ENCODE measurements at regions not wholly inside any gene's neighbourhood (a gene's known extent, or its start where the extent isn't known, plus 50 kb on each side); places are given as distances from the start of the nearest gene placed in this dataset.

DNA sequence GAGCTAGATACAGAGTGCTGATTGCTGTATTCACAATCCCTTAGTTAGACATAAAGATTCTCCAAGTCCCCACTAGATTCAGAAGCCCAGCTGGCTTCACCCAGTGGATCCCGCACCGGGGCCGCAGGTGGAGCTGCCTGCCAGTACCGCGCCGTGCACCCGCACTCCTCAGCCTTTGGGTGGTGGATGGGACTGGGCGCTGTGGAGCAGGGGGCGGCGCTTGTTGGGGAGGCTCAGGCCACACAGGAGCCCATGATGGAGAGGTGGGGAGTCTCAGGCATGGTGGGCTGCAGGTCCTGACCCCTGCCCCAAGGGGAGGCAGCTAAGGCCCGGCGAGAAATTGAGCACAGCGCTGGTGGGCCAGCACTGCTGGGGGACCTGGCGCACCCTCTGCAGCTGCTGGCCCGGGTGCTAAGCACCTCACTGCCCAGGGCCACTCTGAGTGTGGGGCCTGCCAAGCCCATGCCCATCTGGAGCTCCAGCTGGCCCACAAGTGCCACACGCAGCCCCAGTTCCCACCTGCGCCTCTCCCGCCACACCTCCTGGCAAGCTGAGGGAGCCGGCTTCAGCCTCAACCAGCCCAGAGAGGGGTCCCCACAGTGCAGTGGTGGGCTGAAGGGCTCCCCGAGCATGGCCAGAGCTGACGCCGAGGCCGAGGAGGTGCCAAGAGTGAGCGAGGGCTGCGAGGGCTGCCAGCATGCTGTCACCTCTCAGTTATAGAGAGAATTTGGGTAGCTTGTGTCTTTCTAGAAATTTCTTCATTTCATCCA, 417.6 kb downstream of the METTL15 start:
- no peak for DNase-seq (ENCODE audit: unreplicated experiment)
- ChIA-PET POLR2A (interaction anchor here (1.0 kb wide), 1 partner anchor 9 kb away, joined by 4 read pairs; no protein-coding TSS in a partner anchor), CTCF (interaction anchor here (0.5 to 11.9 kb wide), 8 partner anchors 9 to 829 kb away, joined by 3 to 139 read pairs (median 4); partner anchors contain the start of gene BDNF)
- no peak overlapping the region for H3K4me3 Mint-ChIP-seq (ENCODE audit: unreplicated experiment)
- H3K36me3 Mint-ChIP-seq (ENCODE audit: insufficient read depth, unreplicated experiment) = no peaks in the 10 kb centered on the region
- H3K9me3 Mint-ChIP-seq (ENCODE audit: unreplicated experiment) = peaks cover 25% of the 10 kb centered on the region
- no peak overlapping the region for H3K27ac Mint-ChIP-seq (ENCODE audit: low read depth, unreplicated experiment)
- no TSS peak for BruUV-seq (replicated peaks)
- intact Hi-C loops (cut with micrococcal nuclease) = loop anchor here (5.0 to 10.0 kb wide), 5 partner anchors 169 to 809 kb away; partner anchors contain the start of genes KIF18A and METTL15
- H3K4me1 Mint-ChIP-seq (ENCODE audit: insufficient read depth, unreplicated experiment) = peaks cover 16% of the 10 kb centered on the region
- no peaks in the 10 kb centered on the region for H3K27me3 Mint-ChIP-seq (ENCODE audit: insufficient read depth, unreplicated experiment)
- TF ChIP-seq, protein P1, sequence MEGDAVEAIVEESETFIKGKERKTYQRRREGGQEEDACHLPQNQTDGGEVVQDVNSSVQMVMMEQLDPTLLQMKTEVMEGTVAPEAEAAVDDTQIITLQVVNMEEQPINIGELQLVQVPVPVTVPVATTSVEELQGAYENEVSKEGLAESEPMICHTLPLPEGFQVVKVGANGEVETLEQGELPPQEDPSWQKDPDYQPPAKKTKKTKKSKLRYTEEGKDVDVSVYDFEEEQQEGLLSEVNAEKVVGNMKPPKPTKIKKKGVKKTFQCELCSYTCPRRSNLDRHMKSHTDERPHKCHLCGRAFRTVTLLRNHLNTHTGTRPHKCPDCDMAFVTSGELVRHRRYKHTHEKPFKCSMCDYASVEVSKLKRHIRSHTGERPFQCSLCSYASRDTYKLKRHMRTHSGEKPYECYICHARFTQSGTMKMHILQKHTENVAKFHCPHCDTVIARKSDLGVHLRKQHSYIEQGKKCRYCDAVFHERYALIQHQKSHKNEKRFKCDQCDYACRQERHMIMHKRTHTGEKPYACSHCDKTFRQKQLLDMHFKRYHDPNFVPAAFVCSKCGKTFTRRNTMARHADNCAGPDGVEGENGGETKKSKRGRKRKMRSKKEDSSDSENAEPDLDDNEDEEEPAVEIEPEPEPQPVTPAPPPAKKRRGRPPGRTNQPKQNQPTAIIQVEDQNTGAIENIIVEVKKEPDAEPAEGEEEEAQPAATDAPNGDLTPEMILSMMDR (IDR thresholded peaks at IDR 0.05; ENCODE audit: unreplicated experiment) = no peak

GRCh38 chr11:28524098-28524497, 415.9 kb downstream of the METTL15 start:
- Mint-ChIP-seq H3K4me1 (ENCODE audit: insufficient read depth, unreplicated experiment) (peaks cover 18% of the 10 kb centered on the region), H3K27ac (ENCODE audit: low read depth, unreplicated experiment) (no peak overlapping the region), H3K27me3 (ENCODE audit: insufficient read depth, unreplicated experiment) (no peaks in the 10 kb centered on the region), H3K36me3 (ENCODE audit: insufficient read depth, unreplicated experiment) (no peaks in the 10 kb centered on the region), H3K4me3 (ENCODE audit: unreplicated experiment) (no peak overlapping the region), H3K9me3 (ENCODE audit: unreplicated experiment) (peaks cover 25% of the 10 kb centered on the region)
- intact Hi-C loops (cut with micrococcal nuclease) = loop anchor here (10.0 kb wide), 3 partner anchors 171 to 811 kb away; no protein-coding TSS in a partner anchor
- ChIA-PET CTCF (interaction anchor here (0.6 to 11.9 kb wide), 4 partner anchors 639 to 1198 kb away, joined by 4 to 139 read pairs (median 4); partner anchors contain the start of gene BDNF), POLR2A (no interaction called here)
- DNase-seq (ENCODE audit: unreplicated experiment) = no peak
- no TSS peak for BruUV-seq (replicated peaks)
- TF ChIP-seq, protein P1 (IDR thresholded peaks at IDR 0.05; ENCODE audit: unreplicated experiment) = no peak

GRCh38 chr11:28521075-28521474, 412.9 kb downstream of the METTL15 start:
- Mint-ChIP-seq H3K4me1 (ENCODE audit: insufficient read depth, unreplicated experiment) (peaks cover 18% of the 10 kb centered on the region), H3K27me3 (ENCODE audit: insufficient read depth, unreplicated experiment) (no peaks in the 10 kb centered on the region), H3K27ac (ENCODE audit: low read depth, unreplicated experiment) (peak overlapping the region; percentile 95), H3K9me3 (ENCODE audit: unreplicated experiment) (peaks cover 18% of the 10 kb centered on the region), H3K4me3 (ENCODE audit: unreplicated experiment) (no peak overlapping the region), H3K36me3 (ENCODE audit: insufficient read depth, unreplicated experiment) (no peaks in the 10 kb centered on the region)
- intact Hi-C loops (cut with micrococcal nuclease) = loop anchor here (10.0 kb wide), 3 partner anchors 174 to 814 kb away; no protein-coding TSS in a partner anchor
- BruUV-seq (replicated peaks) = no TSS peak
- CTCF ChIA-PET = no interaction called here
- POLR2A ChIA-PET = interaction anchor here (0.6 to 0.7 kb wide), 3 partner anchors 11 to 823 kb away, joined by 3 to 4 read pairs (median 3); no protein-coding TSS in a partner anchor
- DNase-seq (ENCODE audit: unreplicated experiment) = peak; percentile 56
- TF ChIP-seq, protein P1 (IDR thresholded peaks at IDR 0.05; ENCODE audit: unreplicated experiment) = no peak

GRCh38 chr11:28520291-28520690, 412.1 kb downstream of the METTL15 start:
- Mint-ChIP-seq H3K27ac (ENCODE audit: low read depth, unreplicated experiment) (peak overlapping the region; percentile 95), H3K4me1 (ENCODE audit: insufficient read depth, unreplicated experiment) (peaks cover 18% of the 10 kb centered on the region), H3K36me3 (ENCODE audit: insufficient read depth, unreplicated experiment) (no peaks in the 10 kb centered on the region), H3K4me3 (ENCODE audit: unreplicated experiment) (no peak overlapping the region), H3K27me3 (ENCODE audit: insufficient read depth, unreplicated experiment) (no peaks in the 10 kb centered on the region), H3K9me3 (ENCODE audit: unreplicated experiment) (peaks cover 18% of the 10 kb centered on the region)
- no peak for DNase-seq (ENCODE audit: unreplicated experiment)
- TF ChIP-seq, protein P1 (IDR thresholded peaks at IDR 0.05; ENCODE audit: unreplicated experiment) = no peak
- ChIA-PET POLR2A (interaction anchor here (0.6 to 0.7 kb wide), 2 partner anchors 10 to 822 kb away, joined by 3 to 4 read pairs; no protein-coding TSS in a partner anchor), CTCF (interaction anchor here (0.8 to 1.1 kb wide), 2 partner anchors 8 to 639 kb away, joined by 3 to 5 read pairs; no protein-coding TSS in a partner anchor)
- BruUV-seq (replicated peaks) = no TSS peak
- intact Hi-C loops (cut with micrococcal nuclease) = loop anchor here (10.0 kb wide), 3 partner anchors 175 to 815 kb away; no protein-coding TSS in a partner anchor
